ENCODE measurements at regions not wholly inside any gene's neighbourhood (a gene's known extent, or its start where the extent isn't known, plus 50 kb on each side); places are given as distances from the start of the nearest gene placed in this dataset.
"Not testable (repeated sequence)": the region's sequence is repeated elsewhere in the genome, so short reads cannot be mapped to it uniquely, and the experiment has no call there.

GRCh38 chr9:75548871-75549270 is 341.6 kb upstream of the PCSK5 start:
- DNase-seq = no peak

DNA sequence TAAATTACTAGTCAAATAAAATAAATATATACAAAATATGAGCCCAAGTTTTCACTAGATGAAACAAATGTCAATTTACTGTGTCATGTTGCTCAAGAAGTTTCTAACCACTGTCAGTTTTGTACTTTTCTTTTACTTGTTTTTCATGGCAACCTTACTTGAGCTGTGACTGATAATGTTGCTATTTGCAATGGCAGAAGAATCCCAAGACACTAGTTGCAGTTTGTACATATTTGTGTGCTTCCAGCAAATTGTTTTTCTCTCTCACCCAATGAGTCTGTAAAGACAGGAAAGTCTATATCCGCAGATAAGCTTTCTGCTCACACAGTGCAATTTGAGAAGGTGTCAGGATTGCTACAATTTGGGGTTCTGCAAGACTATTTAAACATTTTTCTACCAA is 338.6 kb upstream of the PCSK5 start:
- DNase-seq = no peak

- DNase-seq = no peak
Observed at GRCh38 chr9:75552941-75553340, 337.5 kb upstream of the PCSK5 start.

- DNase-seq = not testable (repeated sequence)
Observed at GRCh38 chr9:75566813-75567212, 323.7 kb upstream of the PCSK5 start.

DNA sequence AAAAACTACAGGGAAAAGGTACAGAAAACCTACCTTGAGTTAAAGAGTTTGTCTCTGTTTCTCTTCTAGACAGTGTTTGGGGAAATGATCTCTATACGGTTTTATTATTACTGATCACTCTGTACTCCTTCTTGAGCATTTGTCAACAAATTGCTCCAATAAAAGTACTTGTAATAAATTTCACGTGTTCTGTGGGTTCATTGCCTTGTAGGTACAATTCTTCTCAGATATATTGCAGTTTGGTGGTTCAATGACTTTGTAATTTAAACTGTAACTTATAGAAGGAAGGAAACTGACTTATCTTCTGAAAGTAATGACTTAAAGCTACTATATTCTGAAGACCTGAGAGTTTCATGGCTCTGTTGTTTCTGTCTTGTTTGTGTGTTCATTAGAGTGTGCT is 319.9 kb upstream of the PCSK5 start:
- no peak for DNase-seq

GRCh38 chr9:75574569-75574968 is 315.9 kb upstream of the PCSK5 start:
- no peak for DNase-seq

GRCh38 chr9:75582870-75583269 is 307.6 kb upstream of the PCSK5 start:
- no peak for DNase-seq

DNA sequence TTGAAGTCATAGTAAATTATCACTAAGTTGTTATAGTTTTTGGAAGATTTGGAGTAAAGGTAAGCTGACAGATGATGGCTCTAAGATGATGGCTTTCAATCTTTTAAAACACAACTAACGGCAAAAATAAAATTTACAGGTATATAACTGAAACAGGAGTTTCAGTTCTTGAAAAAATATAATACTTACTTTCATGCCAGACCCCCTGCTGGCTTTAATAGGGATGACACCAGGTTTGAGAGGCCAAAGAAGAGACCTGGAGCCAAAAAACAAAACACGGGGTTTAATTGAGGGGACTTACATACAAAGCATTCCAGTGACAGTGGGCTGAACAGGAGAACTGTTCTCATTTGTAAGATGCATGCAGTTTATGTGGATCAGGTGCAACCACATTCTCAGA is 301.7 kb upstream of the PCSK5 start:
- DNase-seq = no peak

DNA sequence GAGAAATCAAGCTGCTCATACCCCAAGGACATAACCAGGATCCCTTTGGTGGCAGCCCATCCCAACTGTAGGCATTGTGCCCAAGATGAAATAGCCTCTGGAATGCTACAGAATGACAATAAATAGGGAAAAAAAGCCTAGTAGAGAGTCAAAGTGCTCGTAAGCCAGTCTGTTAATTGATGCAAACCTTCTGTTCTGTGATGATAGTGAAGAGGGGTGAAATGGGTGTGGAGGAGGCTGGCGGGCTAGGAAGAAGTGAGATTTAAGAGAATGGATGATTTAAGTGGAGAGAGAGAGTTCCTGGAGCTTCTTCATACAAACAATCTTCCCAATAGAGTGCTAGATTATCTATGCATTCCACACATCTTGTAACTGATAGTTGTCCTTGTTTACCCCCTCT is 301.0 kb upstream of the PCSK5 start:
- DNase-seq = no peak

DNA sequence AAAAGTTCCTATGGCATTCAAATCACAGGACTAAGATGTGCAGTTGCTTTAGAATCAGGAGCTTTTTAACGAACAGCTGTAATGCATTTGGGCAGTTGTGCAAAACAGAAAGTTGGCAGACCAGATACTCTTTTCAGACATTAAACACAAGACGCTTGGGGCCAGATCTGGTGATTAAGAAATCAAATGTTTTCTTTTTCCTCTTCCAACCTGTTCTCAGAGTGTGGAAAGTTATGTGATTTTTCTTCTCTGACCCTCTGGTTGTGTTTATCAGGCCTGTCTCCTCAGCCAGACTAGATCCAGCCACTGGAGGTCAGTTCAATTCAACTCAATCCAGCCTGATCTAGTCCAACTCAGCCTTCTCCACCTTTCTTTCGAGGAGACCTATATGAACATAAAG is 298.5 kb upstream of the PCSK5 start:
- no peak for DNase-seq

- no peak for DNase-seq
Observed at GRCh38 chr9:75592586-75592985, 297.9 kb upstream of the PCSK5 start.

- DNase-seq = no peak
Observed at GRCh38 chr9:75593920-75594319, 296.6 kb upstream of the PCSK5 start.

- DNase-seq = no peak
Observed at GRCh38 chr9:75599126-75599525, 291.3 kb upstream of the PCSK5 start.

DNA sequence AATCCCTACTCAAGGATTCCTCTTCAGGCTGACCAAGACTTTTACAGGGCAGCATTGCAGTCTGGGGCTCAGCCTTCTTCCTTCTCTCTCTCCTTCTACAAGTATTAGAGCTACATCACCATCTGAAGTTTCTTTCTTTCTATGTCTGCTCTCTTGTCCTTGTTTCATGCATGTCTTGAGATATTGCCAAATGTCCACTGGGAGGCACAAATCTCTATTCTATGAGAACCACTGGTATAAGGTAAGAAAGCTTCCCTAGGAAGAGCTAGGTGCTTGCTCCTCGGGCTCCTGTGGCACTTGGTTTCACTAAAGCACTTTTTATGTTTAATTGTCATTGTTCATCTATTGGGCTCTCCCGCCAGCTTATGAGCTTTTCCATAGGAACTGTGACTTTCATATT is 289.2 kb upstream of the PCSK5 start:
- DNase-seq = no peak

DNA sequence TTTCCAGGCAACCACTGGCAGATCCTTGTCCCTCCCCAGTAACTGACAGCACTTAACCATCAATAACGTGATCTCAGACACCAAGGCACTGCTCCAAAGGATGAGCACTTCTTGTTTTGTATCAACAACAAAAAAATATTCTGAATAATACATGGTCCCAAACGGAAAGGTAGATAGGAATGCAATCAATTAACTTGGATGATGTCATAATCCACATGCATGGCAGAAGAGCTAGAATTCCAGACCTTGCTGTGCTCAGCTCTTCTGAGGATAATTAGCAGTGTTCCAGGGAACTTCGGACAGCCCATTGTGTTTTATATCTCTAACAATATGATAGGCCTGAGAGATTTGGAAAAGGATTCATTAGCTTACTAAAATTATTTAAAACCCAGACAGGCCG is 288.4 kb upstream of the PCSK5 start:
- no peak for DNase-seq

DNA sequence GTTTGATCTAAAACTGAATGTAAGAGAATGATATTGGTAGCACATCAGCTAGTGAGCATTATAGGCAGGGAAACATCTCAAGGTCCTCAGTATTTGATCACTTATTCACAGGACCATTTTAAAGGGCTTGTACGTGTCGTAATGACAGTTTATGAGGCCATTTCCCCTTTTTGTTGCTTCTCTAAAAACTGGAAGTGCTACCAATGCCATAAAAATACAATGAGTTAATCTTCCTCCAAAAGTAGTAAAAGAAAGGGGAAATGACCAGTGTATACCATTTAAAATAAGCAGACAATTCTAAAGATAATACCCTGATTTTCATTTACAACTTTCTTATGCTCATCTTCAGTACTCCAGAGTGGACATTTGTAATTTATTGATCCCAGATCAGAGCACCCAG is 285.8 kb upstream of the PCSK5 start:
- DNase-seq = no peak

DNA sequence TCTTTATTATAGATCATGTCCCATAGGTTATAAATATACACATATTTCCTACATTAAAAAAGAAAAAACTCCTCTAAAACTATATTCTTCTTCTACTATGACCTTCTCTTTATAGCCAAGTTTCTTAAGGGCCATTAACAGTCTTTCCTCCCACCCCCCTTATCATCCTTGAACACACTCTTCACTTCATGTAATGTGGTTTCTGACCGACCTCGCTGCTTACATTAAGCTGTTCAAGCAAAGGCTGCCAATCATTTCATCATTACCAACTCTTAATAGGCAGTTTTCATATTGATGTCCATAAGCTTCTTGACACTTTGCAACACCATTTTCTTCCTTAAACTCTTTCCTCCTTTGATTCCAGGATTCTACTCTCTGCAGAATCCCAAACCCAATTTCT is 283.0 kb upstream of the PCSK5 start:
- no peak for DNase-seq

DNA sequence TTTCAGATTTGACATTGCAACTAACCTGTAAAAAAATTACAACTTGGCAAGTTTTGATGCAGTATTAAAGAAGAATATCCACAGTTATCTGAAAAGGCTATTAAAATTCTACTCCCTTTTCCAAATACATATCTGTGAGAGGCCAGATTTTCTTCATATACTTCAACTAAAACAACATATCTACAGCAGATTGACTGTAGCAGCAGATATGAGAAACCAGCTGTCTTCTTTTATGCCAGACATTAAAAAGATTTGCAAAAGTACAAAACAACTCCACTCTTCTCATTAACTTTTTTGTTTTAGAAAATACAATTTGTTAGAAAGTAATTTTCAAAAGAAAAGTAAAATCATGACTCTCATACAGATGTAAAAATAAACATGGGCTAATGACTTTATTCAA is 281.1 kb upstream of the PCSK5 start:
- DNase-seq = no peak

DNA sequence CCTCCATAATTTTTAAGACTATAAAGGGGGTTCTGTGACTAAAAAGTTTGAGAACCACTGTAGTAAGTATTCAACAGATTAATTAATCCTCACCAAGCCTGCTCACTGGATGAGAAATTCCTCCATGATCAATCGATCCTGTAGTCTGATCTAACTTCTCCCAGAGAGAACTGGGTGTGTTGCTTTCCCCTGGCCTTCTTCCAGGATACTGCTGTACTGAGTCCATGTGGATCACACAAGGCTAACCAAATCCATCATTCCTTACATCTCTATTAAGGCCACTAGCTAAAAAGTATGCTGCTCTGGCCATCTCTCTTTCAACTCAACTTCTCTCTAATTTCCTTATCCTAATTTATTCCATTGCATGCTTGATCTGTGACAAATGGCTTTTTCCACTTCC is 280.2 kb upstream of the PCSK5 start:
- DNase-seq = no peak

DNA sequence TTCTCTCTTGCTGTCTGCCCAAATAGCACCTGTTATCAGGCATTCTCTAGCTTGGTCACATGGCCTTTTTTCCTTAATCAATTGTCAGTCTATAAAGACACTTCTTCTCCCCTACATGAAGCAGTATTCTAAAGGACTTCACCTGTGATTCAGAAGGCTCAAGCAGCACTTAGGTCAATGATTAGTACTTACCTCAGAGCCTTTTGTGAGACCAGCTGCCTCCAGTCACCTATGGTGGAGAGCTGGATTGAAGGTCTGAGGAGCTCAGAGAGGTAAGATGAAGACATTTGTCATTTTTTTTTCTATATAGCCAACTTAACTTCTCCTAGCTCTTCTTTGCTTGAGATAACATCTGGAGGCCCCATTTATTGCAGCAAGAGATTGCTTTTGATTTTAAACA is 278.3 kb upstream of the PCSK5 start:
- no peak for DNase-seq

DNA sequence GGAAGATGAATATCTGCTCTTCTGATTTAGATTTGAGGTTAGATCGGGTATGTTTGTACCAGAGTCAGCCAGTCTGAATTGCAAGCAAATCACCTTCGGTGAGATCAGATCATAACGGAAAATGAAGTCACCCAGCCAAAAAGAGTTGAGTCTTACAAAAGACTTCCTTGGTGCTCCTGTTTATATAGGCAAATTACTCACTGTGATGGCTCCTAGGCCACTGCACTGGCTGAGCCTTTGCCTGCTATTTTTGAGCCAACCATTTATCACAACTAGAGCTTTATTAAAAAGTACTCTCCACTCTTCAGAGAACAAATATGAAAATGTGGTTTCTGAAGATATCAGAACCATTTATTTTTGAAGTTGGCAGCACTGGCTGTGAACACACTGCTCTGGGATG is 277.7 kb upstream of the PCSK5 start:
- no peak for DNase-seq

- DNase-seq = no peak
Observed at GRCh38 chr9:75615284-75615683, 275.2 kb upstream of the PCSK5 start.

- no peak for DNase-seq
Observed at GRCh38 chr9:75616052-75616451, 274.4 kb upstream of the PCSK5 start.

- no peak for DNase-seq
Observed at GRCh38 chr9:75616841-75617566, 273.5 kb upstream of the PCSK5 start.

GRCh38 chr9:75623462-75623861 is 267.0 kb upstream of the PCSK5 start:
- no peak for DNase-seq

GRCh38 chr9:75624998-75625397 is 265.5 kb upstream of the PCSK5 start:
- no peak for DNase-seq
